Stimulated activated CD8-positive, alpha-beta memory T cell treated with anti-CD3 and anti-CD28 coated beads, Interleukin-4, amount 100 ng/mL, for 4 hours (primary cell): ENCODE measurements at regions not wholly inside any gene's neighbourhood (a gene's known extent, or its start where the extent isn't known, plus 50 kb on each side); places are given as distances from the start of the nearest gene placed in this dataset.
"Not testable (repeated sequence)": the region's sequence is repeated elsewhere in the genome, so short reads cannot be mapped to it uniquely, and the experiment has no call there.

Source experiments
- DNase-seq, 2 donors: peaks; one replicate each; pipeline ENCODE4 v3.0.0-alpha.2; 2020; ENCODE audit warnings: low read depth in 2 of 2, low spot score in 1 of 2

- not testable (repeated sequence) for DNase-seq
These were observed 208.3 kb upstream of the HES1 start for GRCh38 chr3:193927413-193928206.

- no peak for DNase-seq
These were observed 207.4 kb upstream of the HES1 start for GRCh38 chr3:193928354-193929209.

- no peak for DNase-seq
These were observed 206.6 kb upstream of the HES1 start for GRCh38 chr3:193929373-193929772.

GRCh38 chr3:193929921-193930646 lies 205.9 kb upstream of the HES1 start:
- DNase-seq, result no peak

GRCh38 chr3:193932136-193932535 lies 203.8 kb upstream of the HES1 start:
- DNase-seq, result no peak

GRCh38 chr3:193932576-193932975 lies 203.4 kb upstream of the HES1 start:
- DNase-seq, result no peak

- DNase-seq, result no peak
These were observed 202.5 kb upstream of the HES1 start for GRCh38 chr3:193933451-193933850.

GRCh38 chr3:193935916-193936315 lies 200.0 kb upstream of the HES1 start:
- DNase-seq, result no peak

GRCh38 chr3:193938613-193939012 lies 197.3 kb upstream of the HES1 start:
- no peak for DNase-seq

- DNase-seq, result no peak
These were observed 196.4 kb upstream of the HES1 start for GRCh38 chr3:193939527-193939926.

GRCh38 chr3:193940526-193940925 lies 195.4 kb upstream of the HES1 start:
- DNase-seq, result no peak

GRCh38 chr3:193941486-193941885 lies 194.5 kb upstream of the HES1 start:
- no peak for DNase-seq

GRCh38 chr3:193942516-193943055 lies 193.4 kb upstream of the HES1 start:
- DNase-seq, result no peak

- no peak for DNase-seq
These were observed 192.7 kb upstream of the HES1 start for GRCh38 chr3:193943200-193943599.

GRCh38 chr3:193943851-193944517 lies 192.0 kb upstream of the HES1 start:
- DNase-seq, result no peak

GRCh38 chr3:193944518-193944884 lies 191.4 kb upstream of the HES1 start:
- DNase-seq, result no peak

- no peak for DNase-seq
These were observed 190.8 kb upstream of the HES1 start for GRCh38 chr3:193945143-193945542.

- DNase-seq, result no peak
These were observed 189.0 kb upstream of the HES1 start for GRCh38 chr3:193946945-193947344.

- no peak for DNase-seq
These were observed 188.4 kb upstream of the HES1 start for GRCh38 chr3:193947596-193947995.

GRCh38 chr3:193948459-193948858 lies 187.5 kb upstream of the HES1 start:
- DNase-seq, result no peak

GRCh38 chr3:193951859-193952258 lies 184.1 kb upstream of the HES1 start:
- DNase-seq, result no peak
